Activated CD4-positive, alpha-beta memory T cell treated with anti-CD3 and anti-CD28 coated beads for 36 hours (primary cell): ENCODE measurements at regions not wholly inside any gene's neighbourhood (a gene's known extent, or its start where the extent isn't known, plus 50 kb on each side); places are given as distances from the start of the nearest gene placed in this dataset.
"Not testable (repeated sequence)": the region's sequence is repeated elsewhere in the genome, so short reads cannot be mapped to it uniquely, and the experiment has no call there.

ENCODE experiments used
- CTCF ChIA-PET: fragments of 350-600 bp; sonication (Branson Sonifier 250); formaldehyde crosslinking; loops from one replicate; lab custom pipeline; 2021; ENCODE audit warnings: antibody characterized with exemption, inconsistent platforms; lab: Charles Lee
- POLR2A ChIA-PET: fragments of 350-600 bp; sonication (Branson Sonifier 250); formaldehyde crosslinking; loops from one replicate; lab custom pipeline; 2021; ENCODE audit warnings: antibody characterized with exemption; lab: Charles Lee
- DNase-seq: peaks from one replicate; pipeline ENCODE4 v3.0.0-alpha.2; 2020
- H3K27ac Mint-ChIP-seq: one replicate; pipeline ENCODE4 v1.8.0; 2021; ENCODE audit warnings: mixed read lengths
- H3K27me3 Mint-ChIP-seq: one replicate; pipeline ENCODE4 v1.8.0; 2021; ENCODE audit warnings: mixed read lengths
- H3K36me3 Mint-ChIP-seq: one replicate; pipeline ENCODE4 v1.8.0; 2021; ENCODE audit warnings: mixed read lengths
- H3K4me1 Mint-ChIP-seq: one replicate; pipeline ENCODE4 v1.8.0; 2021; ENCODE audit warnings: low read depth, mixed read lengths
- H3K4me3 Mint-ChIP-seq: one replicate; pipeline ENCODE4 v1.8.0; 2021; ENCODE audit warnings: mild to moderate bottlenecking, mixed read lengths
- H3K9me3 Mint-ChIP-seq: one replicate; pipeline ENCODE4 v1.8.0; 2021; ENCODE audit warnings: mixed read lengths
- intact Hi-C: fragments of 100-400 bp; cut with micrococcal nuclease; formaldehyde crosslinking; loops from one replicate; pipeline ENCODE4 v1.15.1; 2023

GRCh38 chr2:90292451-90292850, 1601.0 kb downstream of the RPIA start:
- H3K36me3 Mint-ChIP-seq, H3K9me3 Mint-ChIP-seq, H3K27me3 Mint-ChIP-seq, intact Hi-C loops, H3K4me1 Mint-ChIP-seq, H3K4me3 Mint-ChIP-seq, POLR2A ChIA-PET, H3K27ac Mint-ChIP-seq, DNase-seq, CTCF ChIA-PET: not testable (repeated sequence)

GRCh38 chr2:90293224-90293623, 1601.8 kb downstream of the RPIA start:
- H3K4me3 Mint-ChIP-seq, intact Hi-C loops, H3K27ac Mint-ChIP-seq, H3K9me3 Mint-ChIP-seq, POLR2A ChIA-PET, H3K27me3 Mint-ChIP-seq, H3K4me1 Mint-ChIP-seq, H3K36me3 Mint-ChIP-seq, DNase-seq, CTCF ChIA-PET: not testable (repeated sequence)

- DNase-seq, H3K4me1 Mint-ChIP-seq, H3K4me3 Mint-ChIP-seq, intact Hi-C loops, H3K36me3 Mint-ChIP-seq, CTCF ChIA-PET, POLR2A ChIA-PET, H3K27ac Mint-ChIP-seq, H3K27me3 Mint-ChIP-seq, H3K9me3 Mint-ChIP-seq: not testable (repeated sequence)
Measured at GRCh38 chr2:90293806-90294205, 1602.3 kb downstream of the RPIA start.

- CTCF ChIA-PET, DNase-seq, H3K9me3 Mint-ChIP-seq, H3K27ac Mint-ChIP-seq, H3K27me3 Mint-ChIP-seq, POLR2A ChIA-PET, intact Hi-C loops, H3K36me3 Mint-ChIP-seq, H3K4me3 Mint-ChIP-seq, H3K4me1 Mint-ChIP-seq: not testable (repeated sequence)
Measured at GRCh38 chr2:90295036-90295750, 1603.7 kb downstream of the RPIA start.

GRCh38 chr2:90296484-90296777, 1605.0 kb downstream of the RPIA start:
- H3K27ac Mint-ChIP-seq, H3K4me1 Mint-ChIP-seq, H3K9me3 Mint-ChIP-seq, H3K36me3 Mint-ChIP-seq, DNase-seq, H3K27me3 Mint-ChIP-seq, CTCF ChIA-PET, POLR2A ChIA-PET, H3K4me3 Mint-ChIP-seq, intact Hi-C loops: not testable (repeated sequence)

- H3K4me3 Mint-ChIP-seq, POLR2A ChIA-PET, H3K27me3 Mint-ChIP-seq, intact Hi-C loops, H3K4me1 Mint-ChIP-seq, DNase-seq, H3K9me3 Mint-ChIP-seq, H3K36me3 Mint-ChIP-seq, CTCF ChIA-PET, H3K27ac Mint-ChIP-seq: not testable (repeated sequence)
Measured at GRCh38 chr2:90297701-90298100, 1606.2 kb downstream of the RPIA start.

GRCh38 chr2:90298126-90298755, 1606.8 kb downstream of the RPIA start:
- H3K9me3 Mint-ChIP-seq, POLR2A ChIA-PET, intact Hi-C loops, H3K4me1 Mint-ChIP-seq, H3K4me3 Mint-ChIP-seq, H3K27ac Mint-ChIP-seq, H3K36me3 Mint-ChIP-seq, DNase-seq, CTCF ChIA-PET, H3K27me3 Mint-ChIP-seq: not testable (repeated sequence)

GRCh38 chr2:90298983-90299382, 1607.5 kb downstream of the RPIA start:
- H3K36me3 Mint-ChIP-seq, intact Hi-C loops, H3K27ac Mint-ChIP-seq, DNase-seq, POLR2A ChIA-PET, H3K9me3 Mint-ChIP-seq, H3K4me1 Mint-ChIP-seq, H3K27me3 Mint-ChIP-seq, CTCF ChIA-PET, H3K4me3 Mint-ChIP-seq: not testable (repeated sequence)

GRCh38 chr2:90322982-90323381, 1631.5 kb downstream of the RPIA start:
- H3K36me3 Mint-ChIP-seq, H3K4me1 Mint-ChIP-seq, POLR2A ChIA-PET, H3K27me3 Mint-ChIP-seq, H3K9me3 Mint-ChIP-seq, intact Hi-C loops, H3K27ac Mint-ChIP-seq, DNase-seq, CTCF ChIA-PET: not testable (repeated sequence)
- peak overlapping the region; percentile 58 for H3K4me3 Mint-ChIP-seq

- H3K4me1 Mint-ChIP-seq, H3K9me3 Mint-ChIP-seq, H3K27me3 Mint-ChIP-seq, CTCF ChIA-PET, POLR2A ChIA-PET, DNase-seq, intact Hi-C loops, H3K27ac Mint-ChIP-seq, H3K36me3 Mint-ChIP-seq: not testable (repeated sequence)
- H3K4me3 Mint-ChIP-seq: peak overlapping the region; percentile 50
Measured at GRCh38 chr2:90323612-90324558, 1632.4 kb downstream of the RPIA start.

GRCh38 chr2:90324672-90325071, 1633.2 kb downstream of the RPIA start:
- H3K27ac Mint-ChIP-seq, H3K9me3 Mint-ChIP-seq, intact Hi-C loops, POLR2A ChIA-PET, H3K4me3 Mint-ChIP-seq, CTCF ChIA-PET, DNase-seq, H3K4me1 Mint-ChIP-seq, H3K27me3 Mint-ChIP-seq, H3K36me3 Mint-ChIP-seq: not testable (repeated sequence)

GRCh38 chr2:90325796-90326353, 1634.4 kb downstream of the RPIA start:
- H3K36me3 Mint-ChIP-seq, POLR2A ChIA-PET, H3K4me3 Mint-ChIP-seq, H3K9me3 Mint-ChIP-seq, intact Hi-C loops, CTCF ChIA-PET, H3K27ac Mint-ChIP-seq, H3K27me3 Mint-ChIP-seq, DNase-seq, H3K4me1 Mint-ChIP-seq: not testable (repeated sequence)
